ENCODE measurements at regions not wholly inside any gene's neighbourhood (a gene's known extent, or its start where the extent isn't known, plus 50 kb on each side); places are given as distances from the start of the nearest gene placed in this dataset.

DNA sequence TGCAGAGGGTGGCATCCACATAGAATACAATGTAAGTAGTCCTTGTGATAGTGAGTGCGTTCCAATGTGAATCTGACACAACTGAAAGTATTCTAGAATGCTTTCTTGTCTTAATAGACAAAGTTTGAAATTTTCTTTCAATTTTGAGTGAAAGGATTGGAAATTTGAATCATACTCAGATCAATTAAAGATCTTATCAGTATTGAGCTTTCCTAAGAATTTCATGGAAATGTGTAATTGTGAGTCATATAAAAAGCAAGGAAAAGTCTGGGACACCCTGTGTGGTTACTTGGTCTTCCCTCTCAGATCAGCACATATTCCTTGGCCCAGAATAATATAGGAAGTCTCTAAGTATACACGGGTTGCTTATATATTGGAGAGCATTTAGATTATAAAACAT is 99.1 kb downstream of the MBL2 start:
- no peak overlapping the region for H3K4me2 ChIP-seq (ENCODE audit: low read length)
- no peaks in the 10 kb centered on the region for H3K9me2 ChIP-seq (replicated peaks; ENCODE audit: control insufficient read depth, low read length)
- H3K4me1 ChIP-seq (ENCODE audit: control insufficient read depth, low read length): no peaks in the 10 kb centered on the region
- no peaks in the 10 kb centered on the region for H4K20me1 ChIP-seq (ENCODE audit: control insufficient read depth, insufficient read depth, low read depth, low read length)
- no peaks in the 10 kb centered on the region for H3K79me2 ChIP-seq (ENCODE audit: control insufficient read depth, low read length)
- no peaks in the 10 kb centered on the region for H3K27me3 ChIP-seq (ENCODE audit: control insufficient read depth, low read length)
- no peak overlapping the region for H3K27ac ChIP-seq (ENCODE audit: low read depth, low read length)
- H3K36me3 ChIP-seq (ENCODE audit: control insufficient read depth, low read length): no peaks in the 10 kb centered on the region
- no peak for TF ChIP-seq EZH2phosphoT487 (IDR thresholded peaks at IDR 0.05; ENCODE audit: borderline replicate concordance, low read length)
- TF ChIP-seq, protein P1, sequence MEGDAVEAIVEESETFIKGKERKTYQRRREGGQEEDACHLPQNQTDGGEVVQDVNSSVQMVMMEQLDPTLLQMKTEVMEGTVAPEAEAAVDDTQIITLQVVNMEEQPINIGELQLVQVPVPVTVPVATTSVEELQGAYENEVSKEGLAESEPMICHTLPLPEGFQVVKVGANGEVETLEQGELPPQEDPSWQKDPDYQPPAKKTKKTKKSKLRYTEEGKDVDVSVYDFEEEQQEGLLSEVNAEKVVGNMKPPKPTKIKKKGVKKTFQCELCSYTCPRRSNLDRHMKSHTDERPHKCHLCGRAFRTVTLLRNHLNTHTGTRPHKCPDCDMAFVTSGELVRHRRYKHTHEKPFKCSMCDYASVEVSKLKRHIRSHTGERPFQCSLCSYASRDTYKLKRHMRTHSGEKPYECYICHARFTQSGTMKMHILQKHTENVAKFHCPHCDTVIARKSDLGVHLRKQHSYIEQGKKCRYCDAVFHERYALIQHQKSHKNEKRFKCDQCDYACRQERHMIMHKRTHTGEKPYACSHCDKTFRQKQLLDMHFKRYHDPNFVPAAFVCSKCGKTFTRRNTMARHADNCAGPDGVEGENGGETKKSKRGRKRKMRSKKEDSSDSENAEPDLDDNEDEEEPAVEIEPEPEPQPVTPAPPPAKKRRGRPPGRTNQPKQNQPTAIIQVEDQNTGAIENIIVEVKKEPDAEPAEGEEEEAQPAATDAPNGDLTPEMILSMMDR (IDR thresholded peaks at IDR 0.05; ENCODE audit: low read depth, low read length, poor library complexity, severe bottlenecking): no peak
- no peaks in the 10 kb centered on the region for H3F3A ChIP-seq (ENCODE audit: control insufficient read depth, insufficient read depth)
- no peaks in the 10 kb centered on the region for H3K9me3 ChIP-seq (ENCODE audit: control insufficient read depth, insufficient read depth, low read length)
- no peak overlapping the region for H3K4me3 ChIP-seq (ENCODE audit: low read length)

DNA sequence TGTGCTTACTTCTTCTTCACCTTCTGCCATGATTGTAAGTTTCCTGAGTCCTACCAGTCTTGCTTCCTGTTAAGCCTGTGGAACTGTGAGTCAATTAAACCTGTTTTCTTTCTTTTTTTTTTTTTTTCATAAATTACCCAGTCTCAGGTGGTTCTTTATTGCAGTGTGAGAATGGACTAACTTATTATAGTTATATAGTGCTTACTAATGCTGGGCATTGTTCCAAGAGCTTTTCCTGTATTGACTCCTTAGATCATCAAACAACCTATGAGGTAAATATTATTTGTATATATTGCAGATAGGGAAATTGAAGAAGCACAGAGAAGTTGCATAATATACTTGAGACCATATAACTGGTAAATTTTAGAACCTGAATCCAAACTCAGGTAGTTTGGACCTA is 98.1 kb downstream of the MBL2 start:
- no peaks in the 10 kb centered on the region for H3K9me3 ChIP-seq (ENCODE audit: control insufficient read depth, insufficient read depth, low read length)
- no peak for TF ChIP-seq EZH2phosphoT487 (IDR thresholded peaks at IDR 0.05; ENCODE audit: borderline replicate concordance, low read length)
- TF ChIP-seq, protein P1 (IDR thresholded peaks at IDR 0.05; ENCODE audit: low read depth, low read length, poor library complexity, severe bottlenecking): no peak

GRCh38 chr10:52677086-52677485 is 95.5 kb downstream of the MBL2 start:
- no peak for TF ChIP-seq EZH2phosphoT487 (IDR thresholded peaks at IDR 0.05; ENCODE audit: borderline replicate concordance, low read length)
- TF ChIP-seq, protein P1 (IDR thresholded peaks at IDR 0.05; ENCODE audit: low read depth, low read length, poor library complexity, severe bottlenecking): no peak
- H4K20me1 ChIP-seq (ENCODE audit: control insufficient read depth, insufficient read depth, low read depth, low read length): no peaks in the 10 kb centered on the region
- H3F3A ChIP-seq (ENCODE audit: control insufficient read depth, insufficient read depth): no peaks in the 10 kb centered on the region
- H3K4me3 ChIP-seq (ENCODE audit: low read length): no peak overlapping the region
- no peak overlapping the region for H3K4me2 ChIP-seq (ENCODE audit: low read length)
- no peaks in the 10 kb centered on the region for H3K27me3 ChIP-seq (ENCODE audit: control insufficient read depth, low read length)
- H3K27ac ChIP-seq (ENCODE audit: low read depth, low read length): no peak overlapping the region
- no peaks in the 10 kb centered on the region for H3K79me2 ChIP-seq (ENCODE audit: control insufficient read depth, low read length)
- no peaks in the 10 kb centered on the region for H3K9me3 ChIP-seq (ENCODE audit: control insufficient read depth, insufficient read depth, low read length)
- H3K36me3 ChIP-seq (ENCODE audit: control insufficient read depth, low read length): no peaks in the 10 kb centered on the region
- H3K4me1 ChIP-seq (ENCODE audit: control insufficient read depth, low read length): no peaks in the 10 kb centered on the region
- no peaks in the 10 kb centered on the region for H3K9me2 ChIP-seq (replicated peaks; ENCODE audit: control insufficient read depth, low read length)

More for the DNA sequence above, 98.1 kb downstream of the MBL2 start:
- H3K27ac ChIP-seq (ENCODE audit: low read depth, low read length): no peak overlapping the region
- H3K79me2 ChIP-seq (ENCODE audit: control insufficient read depth, low read length): no peaks in the 10 kb centered on the region
- no peaks in the 10 kb centered on the region for H3F3A ChIP-seq (ENCODE audit: control insufficient read depth, insufficient read depth)
- no peaks in the 10 kb centered on the region for H3K4me1 ChIP-seq (ENCODE audit: control insufficient read depth, low read length)
- H3K9me2 ChIP-seq (replicated peaks; ENCODE audit: control insufficient read depth, low read length): no peaks in the 10 kb centered on the region
- H3K4me3 ChIP-seq (ENCODE audit: low read length): no peak overlapping the region
- no peak overlapping the region for H3K4me2 ChIP-seq (ENCODE audit: low read length)
- H4K20me1 ChIP-seq (ENCODE audit: control insufficient read depth, insufficient read depth, low read depth, low read length): no peaks in the 10 kb centered on the region
- H3K36me3 ChIP-seq (ENCODE audit: control insufficient read depth, low read length): no peaks in the 10 kb centered on the region
- no peaks in the 10 kb centered on the region for H3K27me3 ChIP-seq (ENCODE audit: control insufficient read depth, low read length)

- Histone ChIP-seq H3F3A (ENCODE audit: control insufficient read depth, insufficient read depth) (no peaks in the 10 kb centered on the region), H3K9me3 (ENCODE audit: control insufficient read depth, insufficient read depth, low read length) (no peaks in the 10 kb centered on the region), H3K79me2 (ENCODE audit: control insufficient read depth, low read length) (no peaks in the 10 kb centered on the region), H3K4me1 (ENCODE audit: control insufficient read depth, low read length) (no peaks in the 10 kb centered on the region), H3K27me3 (ENCODE audit: control insufficient read depth, low read length) (no peaks in the 10 kb centered on the region), H3K4me3 (ENCODE audit: low read length) (no peak overlapping the region), H3K36me3 (ENCODE audit: control insufficient read depth, low read length) (no peaks in the 10 kb centered on the region), H3K9me2 (replicated peaks; ENCODE audit: control insufficient read depth, low read length) (no peaks in the 10 kb centered on the region), H3K27ac (ENCODE audit: low read depth, low read length) (no peak overlapping the region), H3K4me2 (ENCODE audit: low read length) (no peak overlapping the region), H4K20me1 (ENCODE audit: control insufficient read depth, insufficient read depth, low read depth, low read length) (no peaks in the 10 kb centered on the region)
- no peak for TF ChIP-seq EZH2phosphoT487 (IDR thresholded peaks at IDR 0.05; ENCODE audit: borderline replicate concordance, low read length)
These were observed 94.0 kb downstream of the MBL2 start for GRCh38 chr10:52678611-52679010.

All from DOHH2 (cell line).